ENCODE measurements at regions not wholly inside any gene's neighbourhood (a gene's known extent, or its start where the extent isn't known, plus 50 kb on each side); places are given as distances from the start of the nearest gene placed in this dataset.
A peak's percentile ranks its signal among the peaks of the same experiment; 100 is the strongest.

GRCh38 chr5:145708169-145708568, 127.0 kb downstream of the PRELID2 start:
- DNase-seq = no peak

DNA sequence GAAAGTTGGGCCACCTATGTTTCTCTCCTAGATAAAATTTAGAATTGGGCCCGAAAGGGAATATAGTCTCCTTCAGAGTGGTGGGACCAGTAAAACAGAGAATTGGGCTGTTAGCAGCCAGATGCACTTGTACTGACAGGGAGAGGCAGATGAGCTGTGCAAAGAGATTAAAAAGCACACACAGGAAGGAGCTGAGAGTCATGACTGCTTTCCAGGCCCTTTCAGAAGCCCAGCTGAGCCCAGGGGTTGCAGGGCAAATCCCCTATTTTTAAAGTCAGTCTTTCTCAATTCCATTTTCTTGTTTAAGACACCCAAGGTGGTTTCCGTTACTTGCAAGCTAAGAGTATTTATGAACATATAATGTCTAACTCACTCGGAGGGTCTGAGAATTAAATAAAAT, 130.4 kb downstream of the PRELID2 start:
- DNase-seq = no peak

DNA sequence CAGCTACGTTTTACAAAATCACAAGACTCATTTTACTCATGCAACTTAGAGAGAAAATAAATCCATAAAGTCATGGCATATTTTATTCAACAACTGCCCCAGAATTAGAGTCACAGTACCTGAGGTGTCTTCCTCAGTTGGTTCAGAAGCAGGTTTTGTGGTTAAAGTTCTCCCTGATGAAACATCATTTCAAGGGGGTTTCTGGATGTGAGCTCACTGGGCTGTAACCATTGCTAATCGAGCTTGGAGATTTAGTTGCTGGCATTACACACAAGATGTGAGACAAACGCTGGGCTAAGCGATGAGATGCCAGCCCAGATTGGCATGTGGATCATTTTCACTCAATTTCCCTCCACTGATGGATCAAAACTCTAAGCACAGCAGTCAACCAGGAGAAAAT, 131.3 kb downstream of the PRELID2 start:
- DNase-seq = no peak

- DNase-seq = no peak
Observed at GRCh38 chr5:145701404-145701803, 133.7 kb downstream of the PRELID2 start.

- DNase-seq = no peak
Observed at GRCh38 chr5:145699846-145700245, 135.3 kb downstream of the PRELID2 start.

DNA sequence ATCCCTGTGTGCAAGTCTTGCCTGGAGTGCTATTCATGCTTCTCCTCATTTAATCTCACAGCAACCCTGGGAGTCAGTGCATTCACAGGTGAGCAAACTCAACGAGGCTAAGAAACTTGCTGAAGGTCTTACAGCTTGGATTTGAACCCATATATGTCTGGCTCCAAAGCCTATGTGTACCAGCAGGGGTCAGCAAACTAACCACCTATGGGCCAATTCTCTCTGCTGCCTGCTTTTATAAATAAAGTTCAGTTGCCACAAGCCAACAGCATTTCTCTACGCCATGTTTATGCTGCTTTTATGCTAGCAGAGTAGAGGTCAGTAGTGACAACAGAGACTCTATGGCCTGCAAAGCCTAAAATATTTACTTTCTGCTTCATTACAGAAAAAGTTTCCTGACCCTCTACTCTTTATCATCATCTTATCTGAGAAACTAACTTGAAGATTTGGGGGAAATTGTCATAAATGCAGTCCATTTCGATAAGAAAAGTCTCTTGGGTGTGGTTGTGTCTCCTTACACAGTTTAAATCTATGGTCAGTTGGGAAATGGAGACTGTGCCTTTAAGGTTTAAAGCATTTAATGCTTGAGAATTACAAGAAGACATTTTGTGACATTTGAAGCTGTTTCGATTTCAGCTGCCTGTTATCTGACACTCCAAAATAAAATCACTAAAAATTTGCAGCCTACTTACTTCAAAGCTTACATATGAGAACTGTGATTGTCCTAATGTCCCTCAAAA, 137.7 kb downstream of the PRELID2 start:
- DNase-seq = peak; percentile 34

- no peak for DNase-seq
Observed at GRCh38 chr5:145689235-145689634, 145.9 kb downstream of the PRELID2 start.

- no peak for DNase-seq
Observed at GRCh38 chr5:145687943-145688342, 147.2 kb downstream of the PRELID2 start.

- DNase-seq = no peak
Observed at GRCh38 chr5:145685417-145685816, 149.7 kb downstream of the PRELID2 start.

GRCh38 chr5:145683431-145683830, 151.7 kb downstream of the PRELID2 start:
- DNase-seq = no peak

GRCh38 chr5:145682197-145682899, 152.8 kb downstream of the PRELID2 start:
- DNase-seq = no peak

DNA sequence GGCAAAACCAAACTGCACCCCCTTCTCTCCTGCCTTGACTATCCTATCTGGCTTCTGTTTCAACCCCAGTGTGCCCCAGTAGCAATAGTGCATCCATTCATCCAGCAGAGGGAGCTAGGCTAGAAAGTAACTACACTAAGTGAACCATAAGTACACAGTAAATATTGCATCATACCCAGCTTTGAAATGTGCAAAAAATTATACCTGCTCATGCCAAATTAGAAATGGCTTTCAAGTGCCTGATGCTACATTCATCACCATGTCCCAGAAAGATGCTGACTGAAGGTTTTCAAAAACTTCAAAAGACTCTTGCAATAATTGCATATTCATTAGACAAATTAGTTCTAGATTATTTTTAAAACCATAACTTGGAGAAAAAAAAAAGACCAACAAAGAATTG, 153.5 kb downstream of the PRELID2 start:
- peak; percentile 74 for DNase-seq

DNA sequence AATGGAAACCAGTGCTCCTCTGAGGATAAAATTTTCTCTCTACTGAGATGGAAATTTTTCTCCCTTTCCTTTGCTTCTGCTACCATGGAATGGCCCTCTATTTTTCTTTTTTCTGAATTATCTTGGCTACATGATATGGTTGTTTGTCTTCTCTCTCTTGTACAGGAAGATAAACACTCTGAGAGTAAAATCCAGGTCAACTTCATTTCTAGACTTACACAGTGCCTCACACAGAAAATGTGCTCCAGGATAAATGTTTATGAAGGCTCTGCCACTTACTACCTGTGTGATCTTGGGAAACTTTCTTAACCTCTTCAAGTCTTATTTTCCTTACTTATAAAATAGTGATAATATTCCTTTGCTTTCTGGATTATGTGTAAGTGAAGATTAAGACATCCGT, 153.9 kb downstream of the PRELID2 start:
- no peak for DNase-seq

DNA sequence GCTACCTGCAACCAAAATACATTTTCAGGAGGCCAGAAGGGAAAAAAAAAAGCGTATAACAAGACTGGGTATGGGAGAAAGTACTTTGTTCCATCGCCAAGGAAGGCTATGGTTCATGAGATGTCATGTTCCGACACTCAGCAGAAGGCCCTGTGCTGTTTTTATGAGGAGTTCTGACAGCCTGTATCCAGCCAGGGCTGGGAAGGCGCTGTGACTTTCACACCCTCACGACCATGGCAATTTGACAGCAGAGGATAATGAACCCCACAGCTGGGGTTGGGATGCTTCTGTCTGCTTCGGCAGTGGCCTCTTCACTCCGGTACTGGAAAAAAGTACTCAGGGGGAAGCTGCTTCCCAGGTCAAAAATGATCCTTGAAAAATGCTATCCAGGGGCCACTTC, 154.4 kb downstream of the PRELID2 start:
- DNase-seq = no peak

GRCh38 chr5:145680169-145680568, 155.0 kb downstream of the PRELID2 start:
- DNase-seq = no peak

DNA sequence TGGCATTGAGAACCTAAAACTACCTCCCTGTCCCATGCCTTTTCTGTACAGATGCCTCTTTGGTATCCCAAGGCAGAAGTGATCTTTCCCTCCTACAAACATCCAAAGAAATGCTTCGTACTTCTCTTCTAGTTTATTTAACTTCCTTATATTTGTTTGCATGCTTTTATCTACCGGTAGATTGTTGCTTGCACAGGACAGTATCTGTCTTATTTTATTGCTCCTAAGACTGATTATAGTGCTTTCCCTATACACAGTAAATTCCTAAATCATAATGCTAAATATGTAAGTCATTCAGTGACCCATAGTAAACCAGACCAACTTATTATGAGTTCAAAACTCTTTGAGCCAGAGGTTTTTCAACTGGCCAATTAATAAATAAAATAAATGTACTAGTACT, 156.9 kb downstream of the PRELID2 start:
- no peak for DNase-seq

DNA sequence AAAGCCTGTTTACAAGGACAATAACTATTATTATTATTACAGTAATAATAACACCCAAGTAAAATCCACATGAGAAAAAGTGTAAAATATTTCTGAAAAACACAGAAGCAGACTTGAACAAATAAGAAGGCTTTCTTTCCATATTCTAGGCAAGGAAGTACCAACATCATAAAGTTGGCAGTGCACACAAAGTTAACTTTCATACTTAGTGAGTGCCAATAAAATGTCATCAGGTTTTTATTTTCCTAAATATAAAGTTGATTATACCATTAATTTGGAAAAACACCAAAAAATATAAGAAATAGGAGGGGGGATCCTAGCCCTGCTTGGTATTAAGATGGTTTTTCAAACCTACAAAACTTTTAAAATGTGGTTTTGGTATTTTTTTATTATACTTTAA, 161.4 kb downstream of the PRELID2 start:
- DNase-seq = no peak

DNA sequence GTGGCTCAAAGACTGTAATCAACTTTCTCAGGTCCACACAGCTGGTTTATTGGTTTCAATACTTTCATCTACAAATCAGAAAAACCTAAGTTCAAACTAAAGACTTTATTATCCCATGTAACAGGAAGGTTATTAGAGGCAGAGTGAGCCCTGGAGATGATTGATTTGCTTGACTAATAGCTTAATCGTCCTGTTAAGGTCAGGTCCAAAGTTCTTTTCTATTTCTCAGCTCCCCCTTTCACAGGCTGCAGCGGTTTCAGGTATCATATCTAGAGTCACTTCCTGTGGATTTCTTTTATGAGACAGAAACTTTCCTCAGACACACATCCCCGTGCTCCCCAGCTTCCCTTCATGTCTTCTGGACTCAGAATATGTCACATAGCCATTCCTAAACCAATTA, 166.4 kb downstream of the PRELID2 start:
- DNase-seq = no peak

GRCh38 chr5:145667742-145668141, 167.4 kb downstream of the PRELID2 start:
- no peak for DNase-seq

DNA sequence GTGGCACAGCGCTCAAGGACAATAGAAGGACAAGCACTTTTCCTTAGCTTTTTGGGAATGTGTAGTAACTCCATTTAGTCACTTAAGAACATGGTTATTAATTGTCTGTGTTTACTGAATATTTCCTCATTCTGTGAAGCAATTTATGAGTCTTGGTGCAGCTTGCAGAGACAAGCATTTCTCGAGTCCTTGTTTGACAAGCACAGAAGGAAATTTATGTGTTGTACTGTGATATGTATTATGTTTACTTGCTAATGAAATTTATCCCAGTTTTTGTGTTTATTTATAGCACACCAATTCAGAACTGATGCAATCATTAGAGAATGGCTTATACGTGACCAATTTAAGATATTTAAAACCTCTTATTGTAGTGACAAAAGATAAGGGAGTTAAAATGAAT, 168.6 kb downstream of the PRELID2 start:
- DNase-seq = no peak

DNA sequence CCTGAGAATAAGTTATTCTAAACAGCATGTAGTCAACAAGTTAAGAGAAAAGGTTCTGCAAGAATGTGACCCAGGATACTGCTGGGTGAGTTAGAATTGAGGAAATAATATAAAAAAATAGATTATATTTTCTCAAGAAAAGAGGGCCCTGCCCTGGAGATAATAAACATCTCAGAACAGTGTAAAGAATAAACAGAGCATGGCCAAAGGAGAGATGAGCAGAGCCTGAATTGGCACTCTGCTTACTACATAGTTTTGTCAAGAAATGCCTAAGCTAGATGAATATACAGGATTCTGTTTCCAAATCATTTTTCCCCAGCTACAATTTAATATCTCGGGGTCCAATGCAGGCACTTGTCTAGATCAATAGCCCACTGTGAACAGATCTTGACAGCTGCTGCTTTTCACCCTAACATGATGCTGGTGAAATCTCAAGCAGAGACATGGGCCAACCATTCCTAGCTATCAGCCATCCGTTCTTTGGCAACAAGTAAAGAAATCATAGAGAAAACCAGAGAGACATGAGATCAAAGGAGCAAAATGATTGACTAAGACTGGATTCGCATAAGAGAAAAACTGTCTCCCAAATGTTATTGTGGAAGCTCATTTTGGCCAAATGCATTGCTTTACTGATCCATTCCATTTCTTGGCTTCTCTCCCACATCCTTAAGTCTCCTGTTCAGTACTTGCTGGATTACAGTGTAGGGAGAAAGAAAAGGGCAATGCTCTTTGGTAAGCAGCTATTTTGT, 173.2 kb downstream of the PRELID2 start:
- no peak for DNase-seq

DNA sequence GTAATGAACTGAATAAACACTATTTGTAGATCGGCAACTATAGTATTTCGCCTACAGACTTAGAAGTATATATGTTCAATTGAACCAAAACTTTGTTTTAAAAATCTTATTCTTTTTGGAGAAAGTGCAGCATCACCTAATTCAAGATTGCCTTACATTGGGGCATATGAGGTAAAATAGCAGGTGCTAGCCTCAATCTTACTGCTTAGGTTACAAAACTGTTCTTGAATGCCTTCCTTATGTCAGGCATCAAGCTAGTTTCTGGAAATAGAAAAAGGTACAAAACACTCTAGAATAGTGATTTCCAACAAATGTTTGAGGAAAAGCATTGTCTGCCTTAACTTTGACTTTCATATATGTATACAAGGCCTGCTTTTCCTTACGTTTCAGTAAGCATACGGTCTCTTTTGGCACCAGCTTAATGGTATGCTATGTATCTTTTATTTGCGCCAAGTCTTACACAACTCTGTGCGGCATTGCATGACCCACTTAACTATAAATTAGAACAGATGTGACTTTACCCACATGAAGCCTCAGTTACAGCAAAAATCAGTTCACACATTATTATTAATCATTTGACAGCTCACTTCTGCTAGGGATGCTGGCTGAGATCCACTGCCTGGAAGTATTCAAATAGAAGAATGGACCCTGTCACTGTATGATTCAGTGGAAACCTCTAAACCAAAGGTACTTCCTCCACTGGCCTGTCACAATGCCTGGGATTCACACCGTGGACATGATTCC, 174.1 kb downstream of the PRELID2 start:
- no peak for DNase-seq

DNA sequence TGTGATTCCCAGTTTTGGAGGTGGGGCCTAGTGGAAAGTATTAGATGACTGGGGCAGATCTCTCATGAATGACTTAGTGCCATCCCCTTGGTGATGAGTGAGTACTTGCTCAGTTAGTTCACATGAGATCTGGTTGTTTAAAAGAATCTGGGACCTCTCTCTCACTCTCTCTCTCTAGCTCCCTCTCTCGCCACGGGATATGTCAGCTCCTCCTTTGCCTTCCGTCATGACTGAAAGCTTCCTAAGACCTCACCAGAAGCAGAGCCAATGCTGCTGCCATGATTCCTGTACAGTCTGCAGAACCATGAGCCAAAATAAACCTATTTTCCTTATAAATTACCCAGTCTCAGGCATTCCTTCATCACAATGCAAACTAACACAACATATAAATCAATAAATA, 176.7 kb downstream of the PRELID2 start:
- DNase-seq = no peak
